ENCODE measurements at regions not wholly inside any gene's neighbourhood (a gene's known extent, or its start where the extent isn't known, plus 50 kb on each side); places are given as distances from the start of the nearest gene placed in this dataset.
A peak's percentile ranks its signal among the peaks of the same experiment; 100 is the strongest.

- H3K4me1 ChIP-seq (ENCODE audit: control insufficient read depth in 1 of 2, insufficient read depth in 2 of 2, low read length in 2 of 2): no peaks in the 10 kb centered on the region
- H3K27me3 ChIP-seq (ENCODE audit: insufficient read depth, low read length): no peaks in the 10 kb centered on the region
- no peaks in the 10 kb centered on the region for H3K9me3 ChIP-seq (ENCODE audit: control insufficient read depth in 1 of 2, insufficient read depth in 1 of 2, low read depth in 1 of 2, low read length in 2 of 2)
- BruUV-seq (replicated peaks): no TSS peak
- no peaks in the 10 kb centered on the region for H3K79me2 ChIP-seq (ENCODE audit: insufficient read depth, low read length)
- no peak overlapping the region for H3K4me3 ChIP-seq (replicated peaks in 1 of 2; ENCODE audit: low read depth in 1 of 2, low read length in 2 of 2)
- H3K27ac ChIP-seq (ENCODE audit: low read depth, low read length): no peak overlapping the region
- H3K4me2 ChIP-seq (ENCODE audit: low read length): no peak overlapping the region
- DNase-seq (ENCODE audit: low read depth, low spot score) (no peak), ATAC-seq (no peak)
- TF ChIP-seq CTCF (IDR thresholded peaks at IDR 0.05 in 2 of 3, conservative IDR thresholded peaks at IDR 0.05 in 1 of 3; ENCODE audit: borderline replicate concordance in 1 of 3, insufficient read depth in 1 of 3, low read depth in 2 of 3, low read length in 2 of 3) (peak in 2 of 3 experiments; percentile 9 to 14; a peak in 1 of 6 replicates), ZNF274 (IDR thresholded peaks at IDR 0.05; ENCODE audit: low read depth, low read length) (no peak), EGR1 (IDR thresholded peaks at IDR 0.05; ENCODE audit: low read depth) (no peak)
- ChIA-PET POLR2A (no interaction called here), RAD21 (ENCODE audit: low non-redundant PET in 1 of 2, low total read pairs in 2 of 2, uncharacterized antibody in 2 of 2, unreplicated experiment in 2 of 2) (no interaction called here), CTCF (no interaction called here)
- no peaks in the 10 kb centered on the region for H3K36me3 ChIP-seq (ENCODE audit: control insufficient read depth in 1 of 2, insufficient read depth in 2 of 2, low read length in 2 of 2)
- H3K9ac ChIP-seq (ENCODE audit: low read length): no peak overlapping the region
- intact Hi-C loops (cut with micrococcal nuclease): loop anchor here (2.0 kb wide), 1 partner anchor 63 kb away; no protein-coding TSS in a partner anchor
- no peaks in the 10 kb centered on the region; the same call in 1 of the 2 replicates for H4K20me1 ChIP-seq (ENCODE audit: insufficient read depth)
- peak overlapping the region; percentile 22 for H2AFZ ChIP-seq (ENCODE audit: low read depth, low read length, poor library complexity, severe bottlenecking)
- H3K9me2 ChIP-seq (ENCODE audit: insufficient read depth): 0 out of 2 replicates have a peak, but pooled peaks cover 3% of the 10 kb centered on the region
Measured at GRCh38 chr2:185475914-185476313, 262.7 kb upstream of the FSIP2 start.

GRCh38 chr2:185477452-185477851 lies 261.2 kb upstream of the FSIP2 start:
- no peaks in the 10 kb centered on the region for H3K36me3 ChIP-seq (ENCODE audit: control insufficient read depth in 1 of 2, insufficient read depth in 2 of 2, low read length in 2 of 2)
- no peaks in the 10 kb centered on the region for H3K9me2 ChIP-seq (ENCODE audit: insufficient read depth)
- ChIA-PET RAD21 (ENCODE audit: low non-redundant PET in 1 of 2, low total read pairs in 2 of 2, uncharacterized antibody in 2 of 2, unreplicated experiment in 2 of 2) (no interaction called here), POLR2A (no interaction called here), CTCF (no interaction called here)
- TF ChIP-seq REST (IDR thresholded peaks at IDR 0.05; ENCODE audit: low read depth): no peak
- no peak for TF ChIP-seq YY1 (IDR thresholded peaks at IDR 0.05; ENCODE audit: extremely low read depth, insufficient replicate concordance, low read depth, low read length)
- no peak for TF ChIP-seq RAD21 (IDR thresholded peaks at IDR 0.05; ENCODE audit: low read depth)
- TF ChIP-seq JUND (IDR thresholded peaks at IDR 0.05): no peak
- TF ChIP-seq SP1 (IDR thresholded peaks at IDR 0.05; ENCODE audit: low read depth): no peak
- TF ChIP-seq SIN3A (IDR thresholded peaks at IDR 0.05; ENCODE audit: low read depth): no peak
- no peak for TF ChIP-seq EZH2phosphoT487 (IDR thresholded peaks at IDR 0.05; ENCODE audit: borderline replicate concordance)
- TF ChIP-seq TCF7L2 (IDR thresholded peaks at IDR 0.05; ENCODE audit: borderline replicate concordance, extremely low read depth, insufficient read depth, insufficient read length): no peak
- no peak for TF ChIP-seq POLR2A (IDR thresholded peaks at IDR 0.05; ENCODE audit: borderline replicate concordance, extremely low read depth, insufficient read depth, insufficient read length)
- no peak for TF ChIP-seq CEBPB (IDR thresholded peaks at IDR 0.05; ENCODE audit: low read depth)
- H3K27ac ChIP-seq (ENCODE audit: low read depth, low read length): no peak overlapping the region
- H3K79me2 ChIP-seq (ENCODE audit: insufficient read depth, low read length): no peaks in the 10 kb centered on the region
- H3K4me1 ChIP-seq (ENCODE audit: control insufficient read depth in 1 of 2, insufficient read depth in 2 of 2, low read length in 2 of 2): no peaks in the 10 kb centered on the region
- DNase-seq (ENCODE audit: low read depth, low spot score): no peak
- ATAC-seq: no peak
- no peaks in the 10 kb centered on the region; the same call in 1 of the 2 replicates for H4K20me1 ChIP-seq (ENCODE audit: insufficient read depth)
- H3K9ac ChIP-seq (ENCODE audit: low read length): no peak overlapping the region
- no peaks in the 10 kb centered on the region for H3K9me3 ChIP-seq (ENCODE audit: control insufficient read depth in 1 of 2, insufficient read depth in 1 of 2, low read depth in 1 of 2, low read length in 2 of 2)
- intact Hi-C loops (cut with micrococcal nuclease): loop anchor here (2.0 kb wide), 1 partner anchor 61 kb away; no protein-coding TSS in a partner anchor
- BruUV-seq (replicated peaks): no TSS peak
- no peaks in the 10 kb centered on the region for H3K27me3 ChIP-seq (ENCODE audit: insufficient read depth, low read length)
- H3K4me3 ChIP-seq (replicated peaks in 1 of 2; ENCODE audit: low read depth in 1 of 2, low read length in 2 of 2): no peak overlapping the region
- H3K4me2 ChIP-seq (ENCODE audit: low read length): no peak overlapping the region
- no peak overlapping the region for H2AFZ ChIP-seq (ENCODE audit: low read depth, low read length, poor library complexity, severe bottlenecking)

Data from HCT116 (cell line).